Prostate gland (tissue), 2 donors: ENCODE measurements at regions not wholly inside any gene's neighbourhood (a gene's known extent, or its start where the extent isn't known, plus 50 kb on each side); places are given as distances from the start of the nearest gene placed in this dataset.
"Not testable (repeated sequence)": the region's sequence is repeated elsewhere in the genome, so short reads cannot be mapped to it uniquely, and the experiment has no call there.

Source experiments
- DNase-seq: peaks from one replicate; pipeline ENCODE4 v3.0.0-alpha.2; 2019; ENCODE audit warnings: low spot score
- H3K27ac ChIP-seq, 2 donors: fragments of 200-600 bp; sonication (generic); 2 replicates each; pipeline ENCODE4 v1.5.1; 2017 to 2019
- H3K27me3 ChIP-seq: fragments of 200-600 bp; sonication (generic); replicated peaks from 2 replicates; pipeline ENCODE4 v1.5.1; 2019; ENCODE audit not compliant: insufficient read depth
- H3K36me3 ChIP-seq, 2 donors: fragments of 200-600 bp; sonication (generic); 1 replicate in 1 of 2; 2 replicates in 1 of 2; pipeline versions ENCODE4 v1.5.1 to v1.8.1; 2017 to 2019
- H3K4me1 ChIP-seq: fragments of 200-600 bp; sonication (generic); replicated peaks from 2 replicates; pipeline ENCODE4 v1.5.1; 2019
- H3K4me3 ChIP-seq, 2 donors: fragments of 200-600 bp; sonication (generic); 2 replicates each; pipeline ENCODE4 v1.5.1; 2017 to 2019
- H3K9me3 ChIP-seq: fragments of 200-600 bp; sonication (generic); 2 replicates; pipeline ENCODE4 v1.5.1; 2017
- WGBS: methylation state at CpG from one replicate; pipeline ENCODE4 v1.1.5; 2018; 5-methylcytosine and 5-hydroxymethylcytosine counted together
- intact Hi-C: fragments of 100-400 bp; cut with DNase I; formaldehyde crosslinking; loops from one replicate; pipeline ENCODE4 v1.14.2; 2022

- H3K9me3 ChIP-seq, H3K4me3 ChIP-seq, H3K36me3 ChIP-seq, intact Hi-C loops, H3K4me1 ChIP-seq, DNase-seq, H3K27ac ChIP-seq, H3K27me3 ChIP-seq: not testable (repeated sequence)
- WGBS = 89% methylated on average over 17 of the region's 18 CpGs
Observed at GRCh38 chr2:111577154-111577885, 306.7 kb downstream of the ANAPC1 start.

DNA sequence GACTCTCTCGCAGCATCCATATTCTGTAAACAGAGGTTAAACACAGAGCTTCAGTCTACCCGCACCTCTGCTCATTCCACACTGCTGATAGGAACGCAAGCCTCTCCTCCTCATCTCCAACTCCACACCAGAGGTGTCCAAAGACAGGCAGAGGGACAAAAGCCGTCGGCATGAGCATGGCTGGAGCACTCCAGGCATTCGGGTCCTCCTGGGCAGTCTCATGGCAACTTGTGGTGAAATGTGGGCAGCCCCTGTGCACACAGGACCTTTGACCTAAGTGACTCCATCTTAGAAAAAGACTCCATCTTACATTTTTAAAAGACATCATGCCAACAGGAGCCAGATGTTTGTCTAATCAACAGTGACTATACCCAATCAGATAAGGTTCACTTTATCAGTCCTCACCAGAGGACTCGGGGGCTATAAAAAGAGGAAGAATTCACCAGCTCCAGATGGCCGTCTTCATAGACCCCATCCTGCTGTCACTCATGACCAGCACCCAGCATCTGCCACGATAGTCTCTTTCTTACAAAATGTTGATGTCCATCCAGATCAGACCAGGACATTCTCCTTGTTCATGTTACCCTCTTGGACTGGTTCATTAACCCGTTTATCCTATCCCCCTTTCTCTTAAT lies 304.4 kb downstream of the ANAPC1 start:
- H3K4me3 ChIP-seq, H3K9me3 ChIP-seq, H3K27ac ChIP-seq, DNase-seq, H3K27me3 ChIP-seq, intact Hi-C loops, H3K4me1 ChIP-seq, H3K36me3 ChIP-seq: not testable (repeated sequence)
- WGBS = 80% methylated on average over 8 of the region's 10 CpGs

- H3K27ac ChIP-seq, H3K27me3 ChIP-seq, DNase-seq, H3K9me3 ChIP-seq, H3K36me3 ChIP-seq, intact Hi-C loops, H3K4me3 ChIP-seq, H3K4me1 ChIP-seq: not testable (repeated sequence)
- no CpG with 5 or more reads among the region's 6 CpGs for WGBS
Observed at GRCh38 chr2:111580616-111581015, 303.4 kb downstream of the ANAPC1 start.

GRCh38 chr2:111582090-111582489 lies 301.9 kb downstream of the ANAPC1 start:
- H3K27me3 ChIP-seq, H3K4me1 ChIP-seq, H3K36me3 ChIP-seq, H3K4me3 ChIP-seq, H3K27ac ChIP-seq, DNase-seq, H3K9me3 ChIP-seq, intact Hi-C loops: not testable (repeated sequence)
- 93% methylated on average over 6 of the region's 6 CpGs for WGBS

GRCh38 chr2:111583480-111583879 lies 300.5 kb downstream of the ANAPC1 start:
- intact Hi-C loops, H3K27ac ChIP-seq, H3K9me3 ChIP-seq, H3K36me3 ChIP-seq, H3K27me3 ChIP-seq, H3K4me1 ChIP-seq, DNase-seq, H3K4me3 ChIP-seq: not testable (repeated sequence)
- WGBS = no CpG with 5 or more reads among the region's 3 CpGs

- 53% methylated on average over 2 of the region's 2 CpGs for WGBS
- H3K9me3 ChIP-seq, DNase-seq, H3K27me3 ChIP-seq, H3K4me1 ChIP-seq, H3K36me3 ChIP-seq, H3K27ac ChIP-seq, H3K4me3 ChIP-seq, intact Hi-C loops: not testable (repeated sequence)
Observed at GRCh38 chr2:111584540-111584939, 299.5 kb downstream of the ANAPC1 start.

DNA sequence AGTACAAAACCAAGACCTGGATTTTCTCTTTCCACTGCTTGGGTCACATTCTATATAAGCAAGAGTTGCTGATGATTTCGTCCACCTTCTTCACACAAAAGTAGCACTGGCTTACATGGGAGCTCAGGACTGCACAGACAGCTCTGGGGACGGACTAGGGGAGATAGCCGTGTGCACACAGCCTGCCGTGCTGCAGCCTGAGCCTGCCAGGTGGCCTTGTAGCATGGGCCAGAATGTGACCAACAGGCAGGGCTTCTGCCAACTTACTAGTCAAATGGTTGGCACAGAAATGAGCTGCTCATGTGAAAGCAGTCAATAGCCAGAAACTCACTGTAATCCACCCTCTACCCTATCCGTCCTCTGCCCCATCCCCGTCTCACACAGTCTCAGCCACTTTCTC lies 299.0 kb downstream of the ANAPC1 start:
- intact Hi-C loops, H3K36me3 ChIP-seq, H3K27ac ChIP-seq, H3K9me3 ChIP-seq, DNase-seq, H3K27me3 ChIP-seq, H3K4me1 ChIP-seq, H3K4me3 ChIP-seq: not testable (repeated sequence)
- WGBS = 90% methylated on average over 2 of the region's 6 CpGs

GRCh38 chr2:111586014-111586413 lies 298.0 kb downstream of the ANAPC1 start:
- H3K27ac ChIP-seq, H3K27me3 ChIP-seq, H3K9me3 ChIP-seq, H3K4me3 ChIP-seq, H3K4me1 ChIP-seq, H3K36me3 ChIP-seq, intact Hi-C loops, DNase-seq: not testable (repeated sequence)
- WGBS = 85% methylated on average over 2 of the region's 2 CpGs

GRCh38 chr2:111595072-111595471 lies 288.9 kb downstream of the ANAPC1 start:
- DNase-seq, H3K4me1 ChIP-seq, H3K9me3 ChIP-seq, H3K4me3 ChIP-seq, H3K27me3 ChIP-seq, intact Hi-C loops, H3K36me3 ChIP-seq, H3K27ac ChIP-seq: not testable (repeated sequence)
- no CpG with 5 or more reads among the region's 7 CpGs for WGBS

DNA sequence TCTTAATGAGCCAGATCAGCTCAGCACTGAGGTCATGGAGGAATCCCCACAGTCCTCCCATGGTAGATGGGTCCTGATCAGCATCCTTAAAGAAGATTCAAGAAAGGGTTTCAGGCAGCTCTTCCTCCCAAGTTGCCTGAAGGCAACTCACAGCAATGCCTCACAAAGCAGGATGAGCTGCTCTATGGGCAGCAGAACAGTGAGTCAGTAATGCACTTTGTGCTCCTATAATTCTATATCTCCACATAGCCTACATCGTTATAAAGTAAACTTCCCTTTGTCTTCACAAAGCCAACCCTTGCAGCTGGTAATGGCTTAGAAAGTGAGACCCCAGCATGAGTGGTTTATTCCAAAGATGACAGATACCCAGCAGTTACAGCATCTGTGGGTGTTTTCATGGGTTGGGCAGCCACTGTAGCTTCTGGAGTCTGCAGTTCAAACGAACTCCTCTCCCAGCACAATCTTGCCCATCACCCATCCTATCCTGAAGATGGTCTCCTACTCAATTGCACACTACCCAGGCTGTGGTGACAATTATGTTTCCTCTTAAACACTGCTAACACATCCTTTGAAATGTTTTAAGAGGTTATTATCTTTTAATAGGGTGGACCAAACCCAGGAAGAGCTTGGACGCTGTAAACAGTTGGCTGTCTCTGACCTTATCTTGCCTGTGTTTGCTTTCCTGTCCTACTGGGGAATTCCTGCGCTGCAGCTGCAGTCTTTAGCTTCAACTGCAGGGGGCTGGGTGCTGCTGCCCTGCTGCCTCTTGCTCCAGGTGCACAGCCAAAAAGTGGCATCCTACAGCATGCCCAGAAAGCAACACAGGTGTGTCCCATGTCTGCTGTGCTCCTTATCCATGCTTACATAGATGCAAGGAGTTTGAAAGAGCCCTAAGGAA lies 286.9 kb downstream of the ANAPC1 start:
- H3K4me3 ChIP-seq, H3K9me3 ChIP-seq, DNase-seq, H3K27ac ChIP-seq, H3K4me1 ChIP-seq, H3K27me3 ChIP-seq, intact Hi-C loops, H3K36me3 ChIP-seq: not testable (repeated sequence)
- 20% methylated on average over 2 of the region's 4 CpGs for WGBS

DNA sequence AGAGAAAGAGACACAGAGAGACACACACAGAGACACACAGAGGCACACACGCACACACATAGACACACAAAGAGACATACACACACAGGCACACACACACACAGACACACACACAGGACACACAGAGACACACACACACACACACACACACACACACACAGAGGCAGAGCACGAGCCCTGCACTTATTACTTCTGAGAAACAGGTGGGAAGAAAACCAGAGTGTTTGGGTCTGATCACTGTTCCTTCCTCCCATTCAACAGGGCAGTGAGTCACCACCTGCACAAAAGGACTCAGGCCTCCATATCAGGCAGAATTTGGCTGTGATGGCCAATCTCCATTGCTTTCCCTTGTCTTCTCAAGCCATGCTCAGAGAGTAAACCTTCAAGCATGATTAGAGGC lies 285.0 kb downstream of the ANAPC1 start:
- H3K36me3 ChIP-seq, DNase-seq, H3K4me1 ChIP-seq, H3K4me3 ChIP-seq, H3K27ac ChIP-seq, H3K27me3 ChIP-seq, H3K9me3 ChIP-seq, intact Hi-C loops: not testable (repeated sequence)
- WGBS = 86% methylated on average over 2 of the region's 2 CpGs

- H3K4me3 ChIP-seq, H3K4me1 ChIP-seq, DNase-seq, H3K27me3 ChIP-seq, H3K9me3 ChIP-seq, intact Hi-C loops, H3K27ac ChIP-seq, H3K36me3 ChIP-seq: not testable (repeated sequence)
- WGBS = 73% methylated on average over 3 of the region's 7 CpGs
Observed at GRCh38 chr2:111602259-111602658, 281.7 kb downstream of the ANAPC1 start.
